ENCODE measurements at regions not wholly inside any gene's neighbourhood (a gene's known extent, or its start where the extent isn't known, plus 50 kb on each side); places are given as distances from the start of the nearest gene placed in this dataset.

DNA sequence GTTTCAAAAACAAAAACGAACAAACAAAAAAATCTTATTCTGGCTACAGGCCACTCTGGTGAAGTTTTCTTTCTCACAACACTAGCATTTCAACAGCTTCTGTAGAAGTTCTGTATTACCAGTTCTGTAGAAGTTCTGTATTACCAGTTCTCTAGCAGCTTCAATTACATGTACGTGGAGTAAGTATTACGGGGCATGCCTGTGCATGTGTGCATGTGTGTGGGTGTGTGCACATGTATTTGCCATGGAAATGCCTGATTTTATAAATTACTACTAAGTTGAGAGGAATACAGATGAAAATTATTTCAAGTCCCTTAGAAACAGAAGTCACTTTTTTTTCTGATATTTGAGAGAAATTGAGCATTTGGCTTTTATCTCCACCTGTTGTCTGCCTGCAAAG lies 414.2 kb downstream of the FOXO1 start:
- no peak overlapping the region for H3K27ac Mint-ChIP-seq
- TF ChIP-seq, protein P1, sequence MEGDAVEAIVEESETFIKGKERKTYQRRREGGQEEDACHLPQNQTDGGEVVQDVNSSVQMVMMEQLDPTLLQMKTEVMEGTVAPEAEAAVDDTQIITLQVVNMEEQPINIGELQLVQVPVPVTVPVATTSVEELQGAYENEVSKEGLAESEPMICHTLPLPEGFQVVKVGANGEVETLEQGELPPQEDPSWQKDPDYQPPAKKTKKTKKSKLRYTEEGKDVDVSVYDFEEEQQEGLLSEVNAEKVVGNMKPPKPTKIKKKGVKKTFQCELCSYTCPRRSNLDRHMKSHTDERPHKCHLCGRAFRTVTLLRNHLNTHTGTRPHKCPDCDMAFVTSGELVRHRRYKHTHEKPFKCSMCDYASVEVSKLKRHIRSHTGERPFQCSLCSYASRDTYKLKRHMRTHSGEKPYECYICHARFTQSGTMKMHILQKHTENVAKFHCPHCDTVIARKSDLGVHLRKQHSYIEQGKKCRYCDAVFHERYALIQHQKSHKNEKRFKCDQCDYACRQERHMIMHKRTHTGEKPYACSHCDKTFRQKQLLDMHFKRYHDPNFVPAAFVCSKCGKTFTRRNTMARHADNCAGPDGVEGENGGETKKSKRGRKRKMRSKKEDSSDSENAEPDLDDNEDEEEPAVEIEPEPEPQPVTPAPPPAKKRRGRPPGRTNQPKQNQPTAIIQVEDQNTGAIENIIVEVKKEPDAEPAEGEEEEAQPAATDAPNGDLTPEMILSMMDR (IDR thresholded peaks at IDR 0.05): no peak
- ATAC-seq (ENCODE audit: poor library complexity) (no peak), DNase-seq (no peak)
- CTCF ChIA-PET: no interaction called here
- H3K4me1 Mint-ChIP-seq (ENCODE audit: low read depth): peaks cover 37% of the 10 kb centered on the region
- no peaks in the 10 kb centered on the region for H3K27me3 Mint-ChIP-seq
- no peaks in the 10 kb centered on the region for H3K27me3 ChIP-seq (ENCODE audit: control insufficient read depth in 1 of 2, insufficient read depth in 2 of 2, low read length in 2 of 2)
- intact Hi-C loops (cut with DNase I, micrococcal nuclease): loop anchor here in 1 of 2 experiments (5.0 kb wide), 1 partner anchor 730 kb away; no protein-coding TSS in a partner anchor
- POLR2A ChIA-PET: interaction anchor here (0.9 to 1.7 kb wide), 2 partner anchors 46 to 65 kb away, joined by 3 to 4 read pairs; no protein-coding TSS in a partner anchor
- H3K4me1 ChIP-seq (ENCODE audit: insufficient read depth, low read length): peaks cover 4% of the 10 kb centered on the region
- H3K27ac ChIP-seq (ENCODE audit: low read depth in 1 of 2, low read length in 2 of 2): no peak overlapping the region
- H3K4me3 ChIP-seq (ENCODE audit: low read length): no peak overlapping the region
- H3K36me3 ChIP-seq (ENCODE audit: insufficient read depth, low read length): no peaks in the 10 kb centered on the region
- no peaks in the 10 kb centered on the region for H3K36me3 Mint-ChIP-seq (ENCODE audit: low read depth)
- H3K9me3 ChIP-seq (ENCODE audit: control insufficient read depth in 1 of 2, insufficient read depth in 1 of 2, low read length in 2 of 2): no peaks in the 10 kb centered on the region
- no peak overlapping the region for H3K4me3 Mint-ChIP-seq
- H3K9me3 Mint-ChIP-seq: peaks cover 6% of the 10 kb centered on the region

DNA sequence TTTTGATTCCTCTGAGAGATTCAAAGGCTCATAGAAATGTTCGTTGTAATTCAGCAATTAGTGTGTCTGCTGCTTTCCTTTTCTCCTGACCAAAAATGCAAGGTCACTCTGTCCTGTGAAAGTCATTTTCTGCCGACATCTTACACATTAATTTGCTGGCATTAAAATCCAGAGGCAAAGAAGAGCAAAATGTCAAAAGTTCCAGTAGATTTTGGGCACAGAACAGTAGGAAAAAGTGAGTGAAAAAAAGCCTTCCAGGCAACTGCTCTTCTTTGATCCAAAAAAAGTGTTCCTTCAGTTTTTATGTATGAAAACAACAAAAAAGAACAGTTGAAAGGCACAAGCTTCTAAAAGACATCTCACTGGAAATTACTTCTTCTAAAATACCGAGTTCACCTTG lies 413.8 kb downstream of the FOXO1 start:
- H3K27ac ChIP-seq (ENCODE audit: low read depth in 1 of 2, low read length in 2 of 2): no peak overlapping the region
- peaks cover 4% of the 10 kb centered on the region for H3K4me1 ChIP-seq (ENCODE audit: insufficient read depth, low read length)
- TF ChIP-seq, protein P1 (IDR thresholded peaks at IDR 0.05): no peak
- intact Hi-C loops (cut with DNase I, micrococcal nuclease): loop anchor here in 1 of 2 experiments (5.0 kb wide), 1 partner anchor 730 kb away; no protein-coding TSS in a partner anchor
- H3K9me3 Mint-ChIP-seq: peaks cover 6% of the 10 kb centered on the region
- no peaks in the 10 kb centered on the region for H3K36me3 Mint-ChIP-seq (ENCODE audit: low read depth)
- H3K4me3 ChIP-seq (ENCODE audit: low read length): no peak overlapping the region
- no peaks in the 10 kb centered on the region for H3K9me3 ChIP-seq (ENCODE audit: control insufficient read depth in 1 of 2, insufficient read depth in 1 of 2, low read length in 2 of 2)
- H3K27me3 ChIP-seq (ENCODE audit: control insufficient read depth in 1 of 2, insufficient read depth in 2 of 2, low read length in 2 of 2): no peaks in the 10 kb centered on the region
- POLR2A ChIA-PET: interaction anchor here (1.7 kb wide), 1 partner anchor 46 kb away, joined by 4 read pairs; no protein-coding TSS in a partner anchor
- no peaks in the 10 kb centered on the region for H3K36me3 ChIP-seq (ENCODE audit: insufficient read depth, low read length)
- H3K27ac Mint-ChIP-seq: no peak overlapping the region
- H3K4me3 Mint-ChIP-seq: no peak overlapping the region
- ATAC-seq (ENCODE audit: poor library complexity): no peak
- CTCF ChIA-PET: no interaction called here
- no peak for DNase-seq
- no peaks in the 10 kb centered on the region for H3K27me3 Mint-ChIP-seq
- peaks cover 34% of the 10 kb centered on the region for H3K4me1 Mint-ChIP-seq (ENCODE audit: low read depth)

DNA sequence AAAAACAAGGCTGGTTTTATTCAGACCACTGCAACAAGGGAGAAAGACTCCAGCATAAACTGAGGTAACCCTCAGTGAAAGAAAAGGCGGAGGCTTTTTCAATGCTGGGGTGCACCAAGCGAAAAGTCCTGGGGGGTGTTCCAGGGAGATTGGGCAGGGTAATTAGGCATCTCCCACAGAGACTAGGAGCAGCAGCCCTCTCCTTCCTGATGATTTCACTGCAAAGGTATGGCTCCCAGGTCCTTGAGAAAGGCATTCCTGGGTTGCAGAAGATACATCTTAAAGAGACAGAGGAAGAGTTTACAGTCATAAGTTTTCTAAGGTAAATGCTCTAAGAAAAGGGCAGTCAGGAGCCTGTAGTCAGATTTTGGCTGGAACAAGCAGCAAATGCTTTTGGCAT lies 412.0 kb downstream of the FOXO1 start:
- Histone ChIP-seq H3K36me3 (ENCODE audit: insufficient read depth, low read length) (no peaks in the 10 kb centered on the region), H3K9me3 (ENCODE audit: control insufficient read depth in 1 of 2, insufficient read depth in 1 of 2, low read length in 2 of 2) (no peaks in the 10 kb centered on the region), H3K4me3 (ENCODE audit: low read length) (no peak overlapping the region), H3K4me1 (ENCODE audit: insufficient read depth, low read length) (peaks cover 4% of the 10 kb centered on the region), H3K27me3 (ENCODE audit: control insufficient read depth in 1 of 2, insufficient read depth in 2 of 2, low read length in 2 of 2) (no peaks in the 10 kb centered on the region), H3K27ac (ENCODE audit: low read depth in 1 of 2, low read length in 2 of 2) (no peak overlapping the region)
- H3K4me1 Mint-ChIP-seq (ENCODE audit: low read depth): peaks cover 35% of the 10 kb centered on the region
- H3K27me3 Mint-ChIP-seq: no peaks in the 10 kb centered on the region
- H3K9me3 Mint-ChIP-seq: no peaks in the 10 kb centered on the region
- no peaks in the 10 kb centered on the region for H3K36me3 Mint-ChIP-seq (ENCODE audit: low read depth)
- DNase-seq (no peak), ATAC-seq (ENCODE audit: poor library complexity) (no peak)
- intact Hi-C loops (cut with DNase I, micrococcal nuclease): loop anchor here in 1 of 2 experiments (5.0 kb wide), 1 partner anchor 728 kb away; no protein-coding TSS in a partner anchor
- ChIA-PET CTCF (no interaction called here), POLR2A (no interaction called here)
- H3K27ac Mint-ChIP-seq: no peak overlapping the region
- TF ChIP-seq, protein P1 (IDR thresholded peaks at IDR 0.05): no peak
- no peak overlapping the region for H3K4me3 Mint-ChIP-seq
